Neural cell (in vitro differentiated cells): ENCODE measurements at regions not wholly inside any gene's neighbourhood (a gene's known extent, or its start where the extent isn't known, plus 50 kb on each side); places are given as distances from the start of the nearest gene placed in this dataset.
"Not testable (repeated sequence)": the region's sequence is repeated elsewhere in the genome, so short reads cannot be mapped to it uniquely, and the experiment has no call there.

Source experiments
- H2AFZ ChIP-seq: fragments of 200-600, 300-800 bp; sonication (generic), shearing (Covaris generic); 2 replicates; pipeline ENCODE4 v1.6.0; 2014; ENCODE audit warnings: low read depth, mild to moderate bottlenecking, antibody characterized with exemption, low read length, moderate library complexity
- H3F3A ChIP-seq: fragments of 200-600 bp; shearing (Covaris generic); 2 replicates; pipeline ENCODE4 v1.6.1; 2016; ENCODE audit warnings: mild to moderate bottlenecking, moderate library complexity, mixed read lengths, antibody characterized with exemption, low read length; ENCODE audit not compliant: insufficient read depth, poor library complexity, severe bottlenecking
- H3K27ac ChIP-seq: fragments of 200-600, 300-800 bp; sonication (generic), shearing (Covaris generic); 2 replicates; pipeline ENCODE4 v1.5.1; 2014; ENCODE audit warnings: mild to moderate bottlenecking, low read length, moderate library complexity
- H3K27me3 ChIP-seq: fragments of 300-800, 200-600 bp; sonication (generic), shearing (Covaris generic); 2 replicates; pipeline ENCODE4 v1.6.0; 2014; ENCODE audit warnings: mild to moderate bottlenecking, low read depth, low read length, moderate library complexity; ENCODE audit not compliant: insufficient read depth
- H3K36me3 ChIP-seq: fragments of 300-800, 200-600 bp; sonication (generic), shearing (Covaris generic); 2 replicates; pipeline ENCODE4 v1.5.1; 2014; ENCODE audit warnings: mild to moderate bottlenecking, antibody characterized with exemption, low read length, moderate library complexity; ENCODE audit not compliant: insufficient read depth
- H3K4me2 ChIP-seq: fragments of 300-800, 200-600 bp; sonication (generic), shearing (Covaris generic); 2 replicates; pipeline ENCODE4 v1.6.0; 2014; ENCODE audit warnings: mild to moderate bottlenecking, low read length
- H3K4me3 ChIP-seq: fragments of 300-800, 200-600 bp; sonication (generic), shearing (Covaris generic); 2 replicates; pipeline ENCODE4 v1.5.1; 2014; ENCODE audit warnings: mild to moderate bottlenecking, low read length, moderate library complexity
- H3K79me2 ChIP-seq: fragments of 200-600 bp; shearing (Covaris generic); replicated peaks from 2 replicates; pipeline ENCODE4 v1.6.0; 2014; ENCODE audit warnings: mild to moderate bottlenecking, low read length, moderate library complexity; ENCODE audit not compliant: insufficient read depth
- H3K9ac ChIP-seq: fragments of 300-800, 200-600 bp; sonication (generic), shearing (Covaris generic); 2 replicates; pipeline ENCODE4 v1.6.1; 2016; ENCODE audit warnings: mild to moderate bottlenecking, low read length, mixed read lengths
- H3K9me2 ChIP-seq: fragments of 200-600 bp; shearing (Covaris generic); 2 replicates; pipeline ENCODE4 v1.6.1; 2016; ENCODE audit warnings: mild to moderate bottlenecking, low read length, mixed read lengths; ENCODE audit not compliant: insufficient read depth
- H3K9me3 ChIP-seq: fragments of 200-600, 300-800 bp; sonication (generic), shearing (Covaris generic); 2 replicates; pipeline ENCODE4 v1.6.1; 2016; ENCODE audit warnings: mild to moderate bottlenecking, mixed run types, low read length, moderate library complexity, mixed read lengths
- H4K20me1 ChIP-seq: fragments of 200-600 bp; shearing (Covaris generic); 2 replicates; pipeline ENCODE4 v1.6.1; 2016; ENCODE audit warnings: mild to moderate bottlenecking, mixed run types; ENCODE audit not compliant: insufficient read depth
- EP300 ChIP-seq: fragments of 450-650 bp; conservative IDR thresholded peaks from 2 replicates; pipeline ENCODE4 v1.6.1; 2014; ENCODE audit warnings: antibody characterized with exemption, mild to moderate bottlenecking, moderate library complexity; ENCODE audit not compliant: poor library complexity, severe bottlenecking
- EZH2 ChIP-seq: fragments of 200-600, 300-800 bp; shearing (Covaris generic), sonication (generic); IDR thresholded peaks from 2 replicates; pipeline ENCODE4 v1.6.1; 2014; ENCODE audit warnings: antibody characterized with exemption, low read length, borderline replicate concordance, mild to moderate bottlenecking; ENCODE audit not compliant: insufficient read depth, poor library complexity, severe bottlenecking
- MXI1 ChIP-seq: fragments of 450-650 bp; conservative IDR thresholded peaks from 2 replicates; pipeline ENCODE4 v1.6.1; 2014; ENCODE audit warnings: antibody characterized with exemption, mild to moderate bottlenecking; ENCODE audit not compliant: poor library complexity, severe bottlenecking
- POLR2AphosphoS5 ChIP-seq: IDR thresholded peaks from 2 replicates; pipeline ENCODE4 v1.6.1; 2012
- RAD21 ChIP-seq: fragments of 450-650 bp; conservative IDR thresholded peaks from 2 replicates; pipeline ENCODE4 v1.6.1; 2014; ENCODE audit warnings: antibody characterized with exemption, mild to moderate bottlenecking, moderate library complexity
- SMC3 ChIP-seq: fragments of 450-650 bp; conservative IDR thresholded peaks from 2 replicates; pipeline ENCODE4 v1.6.1; 2014; ENCODE audit warnings: antibody characterized with exemption, mild to moderate bottlenecking, moderate library complexity; ENCODE audit not compliant: poor library complexity
- TAF1 ChIP-seq: IDR thresholded peaks from 2 replicates; pipeline ENCODE4 v1.6.1; 2012; ENCODE audit warnings: low read depth
- TF ChIP-seq, protein P1 (sequence below): fragments of 450-650 bp; IDR thresholded peaks from 2 replicates; pipeline ENCODE4 v1.5.1; 2014; ENCODE audit warnings: antibody characterized with exemption, mild to moderate bottlenecking, moderate library complexity; ENCODE audit not compliant: poor library complexity, severe bottlenecking
- TF ChIP-seq, protein P2 (sequence below): IDR thresholded peaks from 2 replicates; pipeline ENCODE4 v1.6.1; 2012; ENCODE audit warnings: borderline replicate concordance

DNA sequence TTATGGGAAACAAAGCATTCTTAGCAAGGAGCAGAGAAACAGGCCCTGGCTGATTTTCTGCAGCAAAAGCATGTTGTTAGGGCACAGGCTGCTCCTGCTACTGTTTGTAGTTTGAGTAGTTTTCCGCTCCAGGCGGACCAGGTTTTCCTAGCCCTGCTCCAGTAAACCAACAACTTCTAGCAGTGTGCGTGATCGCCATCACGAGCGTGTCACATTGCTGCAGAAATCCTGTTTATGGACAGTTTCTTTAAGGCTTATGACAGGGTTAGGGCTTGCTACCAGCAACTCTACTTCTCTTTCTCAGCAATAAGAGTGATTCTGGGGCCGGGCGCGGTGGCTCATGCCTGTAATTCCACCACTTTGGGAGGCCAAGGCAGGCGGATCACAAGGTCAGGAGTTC is 803.9 kb upstream of the CDH10 start:
- no peaks in the 10 kb centered on the region for H3F3A ChIP-seq
- H3K36me3 ChIP-seq: no peaks in the 10 kb centered on the region
- no peak overlapping the region for H2AFZ ChIP-seq
- H4K20me1 ChIP-seq: no peaks in the 10 kb centered on the region
- no peaks in the 10 kb centered on the region for H3K9me3 ChIP-seq
- H3K27me3 ChIP-seq: no peaks in the 10 kb centered on the region
- TF ChIP-seq EP300: no peak
- H3K4me3 ChIP-seq: no peak overlapping the region
- H3K27ac ChIP-seq: no peak overlapping the region
- H3K4me2 ChIP-seq: no peak overlapping the region
- H3K79me2 ChIP-seq: no peaks in the 10 kb centered on the region
- H3K9me2 ChIP-seq: no peaks in the 10 kb centered on the region
- no peak overlapping the region for H3K9ac ChIP-seq

DNA sequence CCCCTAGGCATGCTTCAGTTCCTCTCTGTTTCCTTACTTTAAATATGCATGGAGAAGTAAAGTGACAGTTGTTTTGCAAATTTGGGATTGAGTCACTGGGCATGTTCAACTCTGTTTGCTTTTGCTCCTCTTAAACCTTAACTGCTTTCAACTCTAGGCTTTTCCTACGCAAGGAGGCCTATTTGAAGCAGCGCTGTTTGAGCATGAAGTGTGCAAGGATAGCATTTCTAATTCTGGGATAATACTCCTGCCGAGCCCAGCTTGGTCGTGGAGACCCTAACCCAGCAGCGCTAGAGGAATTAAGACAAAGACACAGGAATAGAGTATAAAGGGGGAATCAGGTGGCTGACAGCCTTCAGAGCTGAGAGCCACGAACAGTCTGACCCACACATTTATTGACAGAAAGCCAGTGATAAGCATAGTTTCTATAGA is 803.4 kb upstream of the CDH10 start:
- no peaks in the 10 kb centered on the region for H3K79me2 ChIP-seq
- H3K36me3 ChIP-seq: no peaks in the 10 kb centered on the region
- no peak overlapping the region for H3K4me2 ChIP-seq
- no peaks in the 10 kb centered on the region for H4K20me1 ChIP-seq
- no peak overlapping the region for H3K27ac ChIP-seq
- no peak overlapping the region for H2AFZ ChIP-seq
- no peaks in the 10 kb centered on the region for H3F3A ChIP-seq
- H3K4me3 ChIP-seq: no peak overlapping the region
- TF ChIP-seq EZH2 (no peak), SMC3 (no peak), MXI1 (no peak), TAF1 (no peak), EP300 (no peak), RAD21 (no peak), POLR2AphosphoS5 (no peak)
- TF ChIP-seq, protein P1, sequence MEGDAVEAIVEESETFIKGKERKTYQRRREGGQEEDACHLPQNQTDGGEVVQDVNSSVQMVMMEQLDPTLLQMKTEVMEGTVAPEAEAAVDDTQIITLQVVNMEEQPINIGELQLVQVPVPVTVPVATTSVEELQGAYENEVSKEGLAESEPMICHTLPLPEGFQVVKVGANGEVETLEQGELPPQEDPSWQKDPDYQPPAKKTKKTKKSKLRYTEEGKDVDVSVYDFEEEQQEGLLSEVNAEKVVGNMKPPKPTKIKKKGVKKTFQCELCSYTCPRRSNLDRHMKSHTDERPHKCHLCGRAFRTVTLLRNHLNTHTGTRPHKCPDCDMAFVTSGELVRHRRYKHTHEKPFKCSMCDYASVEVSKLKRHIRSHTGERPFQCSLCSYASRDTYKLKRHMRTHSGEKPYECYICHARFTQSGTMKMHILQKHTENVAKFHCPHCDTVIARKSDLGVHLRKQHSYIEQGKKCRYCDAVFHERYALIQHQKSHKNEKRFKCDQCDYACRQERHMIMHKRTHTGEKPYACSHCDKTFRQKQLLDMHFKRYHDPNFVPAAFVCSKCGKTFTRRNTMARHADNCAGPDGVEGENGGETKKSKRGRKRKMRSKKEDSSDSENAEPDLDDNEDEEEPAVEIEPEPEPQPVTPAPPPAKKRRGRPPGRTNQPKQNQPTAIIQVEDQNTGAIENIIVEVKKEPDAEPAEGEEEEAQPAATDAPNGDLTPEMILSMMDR: no peak
- TF ChIP-seq, protein P2, sequence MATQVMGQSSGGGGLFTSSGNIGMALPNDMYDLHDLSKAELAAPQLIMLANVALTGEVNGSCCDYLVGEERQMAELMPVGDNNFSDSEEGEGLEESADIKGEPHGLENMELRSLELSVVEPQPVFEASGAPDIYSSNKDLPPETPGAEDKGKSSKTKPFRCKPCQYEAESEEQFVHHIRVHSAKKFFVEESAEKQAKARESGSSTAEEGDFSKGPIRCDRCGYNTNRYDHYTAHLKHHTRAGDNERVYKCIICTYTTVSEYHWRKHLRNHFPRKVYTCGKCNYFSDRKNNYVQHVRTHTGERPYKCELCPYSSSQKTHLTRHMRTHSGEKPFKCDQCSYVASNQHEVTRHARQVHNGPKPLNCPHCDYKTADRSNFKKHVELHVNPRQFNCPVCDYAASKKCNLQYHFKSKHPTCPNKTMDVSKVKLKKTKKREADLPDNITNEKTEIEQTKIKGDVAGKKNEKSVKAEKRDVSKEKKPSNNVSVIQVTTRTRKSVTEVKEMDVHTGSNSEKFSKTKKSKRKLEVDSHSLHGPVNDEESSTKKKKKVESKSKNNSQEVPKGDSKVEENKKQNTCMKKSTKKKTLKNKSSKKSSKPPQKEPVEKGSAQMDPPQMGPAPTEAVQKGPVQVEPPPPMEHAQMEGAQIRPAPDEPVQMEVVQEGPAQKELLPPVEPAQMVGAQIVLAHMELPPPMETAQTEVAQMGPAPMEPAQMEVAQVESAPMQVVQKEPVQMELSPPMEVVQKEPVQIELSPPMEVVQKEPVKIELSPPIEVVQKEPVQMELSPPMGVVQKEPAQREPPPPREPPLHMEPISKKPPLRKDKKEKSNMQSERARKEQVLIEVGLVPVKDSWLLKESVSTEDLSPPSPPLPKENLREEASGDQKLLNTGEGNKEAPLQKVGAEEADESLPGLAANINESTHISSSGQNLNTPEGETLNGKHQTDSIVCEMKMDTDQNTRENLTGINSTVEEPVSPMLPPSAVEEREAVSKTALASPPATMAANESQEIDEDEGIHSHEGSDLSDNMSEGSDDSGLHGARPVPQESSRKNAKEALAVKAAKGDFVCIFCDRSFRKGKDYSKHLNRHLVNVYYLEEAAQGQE: no peak
- H3K9me2 ChIP-seq: no peaks in the 10 kb centered on the region
- no peak overlapping the region for H3K9ac ChIP-seq
- H3K9me3 ChIP-seq: no peaks in the 10 kb centered on the region
- H3K27me3 ChIP-seq: no peaks in the 10 kb centered on the region

GRCh38 chr5:25446061-25446420 is 801.3 kb upstream of the CDH10 start:
- H4K20me1 ChIP-seq, H3K4me3 ChIP-seq, H3F3A ChIP-seq, H3K9ac ChIP-seq, H2AFZ ChIP-seq, H3K4me2 ChIP-seq, H3K27ac ChIP-seq, H3K36me3 ChIP-seq, H3K9me2 ChIP-seq, H3K27me3 ChIP-seq, H3K9me3 ChIP-seq, H3K79me2 ChIP-seq: not testable (repeated sequence)

DNA sequence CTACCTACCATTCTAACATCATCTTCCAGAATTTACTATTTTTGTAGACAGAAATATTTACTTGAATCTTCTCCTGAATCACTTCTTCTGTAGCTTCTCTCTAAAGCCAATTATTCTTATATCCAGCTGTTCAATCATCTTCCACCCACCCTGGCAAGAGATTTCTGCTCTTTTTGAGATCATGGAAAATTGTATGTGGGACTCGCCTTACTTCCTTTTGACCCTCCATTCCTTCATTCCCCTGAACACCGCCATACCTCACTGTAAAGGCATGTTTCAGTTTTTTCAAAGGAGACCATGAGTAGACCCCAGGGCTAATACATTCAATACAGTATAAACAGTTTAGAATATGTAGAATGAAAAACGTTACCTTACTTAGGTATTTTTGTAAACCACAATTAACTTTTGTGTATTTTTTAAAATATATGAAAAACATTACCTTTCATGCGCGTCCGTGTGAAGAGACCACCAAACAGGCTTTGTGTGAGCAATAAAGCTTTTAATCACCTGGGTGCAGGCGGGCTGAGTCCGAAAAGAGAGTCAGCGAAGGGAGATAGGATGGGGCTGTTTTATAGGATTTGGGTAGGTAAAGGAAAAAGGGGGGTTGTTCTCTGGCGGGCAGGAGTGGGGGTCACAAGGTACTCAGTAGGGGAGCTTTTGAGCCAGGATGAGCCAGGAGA is 800.7 kb upstream of the CDH10 start:
- H3K9me3 ChIP-seq, H3K4me2 ChIP-seq, H3K27ac ChIP-seq: not testable (repeated sequence)

More for the DNA sequence above, 800.7 kb upstream of the CDH10 start:
- not testable (repeated sequence) for H3K27me3 ChIP-seq, H4K20me1 ChIP-seq, H3K9me2 ChIP-seq, H2AFZ ChIP-seq, H3K36me3 ChIP-seq, H3K9ac ChIP-seq, H3K79me2 ChIP-seq, H3K4me3 ChIP-seq, H3F3A ChIP-seq
